H9 (cell line): ENCODE measurements at regions not wholly inside any gene's neighbourhood (a gene's known extent, or its start where the extent isn't known, plus 50 kb on each side); places are given as distances from the start of the nearest gene placed in this dataset.
A peak's percentile ranks its signal among the peaks of the same experiment; 100 is the strongest.

ENCODE experiments used
- DNase-seq: peaks from one replicate; pipeline ENCODE4 v3.0.0-alpha.2; 2017
- H2AFZ ChIP-seq: one replicate; pipeline ENCODE4 v1.6.1; 2013; ENCODE audit warnings: mild to moderate bottlenecking, low read length, control low read depth, moderate library complexity
- H2AK5ac ChIP-seq: 2 replicates; pipeline ENCODE4 v1.6.1; 2013; ENCODE audit warnings: low read length, control low read depth, mixed read lengths; ENCODE audit not compliant: insufficient read length
- H2BK120ac ChIP-seq: one replicate; pipeline ENCODE4 v1.6.1; 2013; ENCODE audit warnings: low read depth, mild to moderate bottlenecking, low read length, control low read depth, inconsistent platforms; ENCODE audit not compliant: poor library complexity, severe bottlenecking
- H2BK12ac ChIP-seq: 2 replicates; pipeline ENCODE4 v1.6.1; 2013; ENCODE audit warnings: low read length, control low read depth, mixed read lengths, low read depth; ENCODE audit not compliant: insufficient read length
- H2BK15ac ChIP-seq: 2 replicates; pipeline ENCODE4 v1.6.1; 2013; ENCODE audit warnings: low read depth, low read length, control low read depth
- H2BK20ac ChIP-seq: one replicate; pipeline ENCODE4 v1.6.1; 2013; ENCODE audit warnings: low read depth, mild to moderate bottlenecking, low read length, control low read depth, inconsistent platforms; ENCODE audit not compliant: poor library complexity, severe bottlenecking
- H2BK5ac ChIP-seq: 2 replicates; pipeline ENCODE4 v1.6.1; 2013; ENCODE audit warnings: low read length, control low read depth, mixed read lengths; ENCODE audit not compliant: insufficient read length
- H3K14ac ChIP-seq: 2 replicates; pipeline ENCODE4 v1.6.1; 2013; ENCODE audit warnings: low read length, control low read depth; ENCODE audit not compliant: insufficient read depth
- H3K18ac ChIP-seq: 2 replicates; pipeline ENCODE4 v1.6.1; 2013; ENCODE audit warnings: low read depth, mild to moderate bottlenecking, mixed read lengths, low read length, control low read depth; ENCODE audit not compliant: insufficient read length
- H3K23ac ChIP-seq: 2 replicates; pipeline ENCODE4 v1.6.1; 2013; ENCODE audit warnings: low read length, control low read depth, mixed read lengths, low read depth; ENCODE audit not compliant: insufficient read length
- H3K23me2 ChIP-seq: 2 replicates; pipeline ENCODE4 v1.6.1; 2013; ENCODE audit warnings: low read depth, mild to moderate bottlenecking, mixed read lengths, low read length, control low read depth; ENCODE audit not compliant: insufficient read length, poor library complexity, severe bottlenecking
- H3K27ac ChIP-seq: 2 replicates; pipeline ENCODE4 v1.5.1; 2013; ENCODE audit warnings: low read length, control low read depth, mixed read lengths, low read depth; ENCODE audit not compliant: insufficient read length
- H3K27me3 ChIP-seq: 2 replicates; pipeline ENCODE4 v1.6.1; 2013; ENCODE audit warnings: low read length, control low read depth, inconsistent platforms; ENCODE audit not compliant: insufficient read depth
- H3K4ac ChIP-seq: 2 replicates; pipeline ENCODE4 v1.6.1; 2013; ENCODE audit warnings: low read depth, mild to moderate bottlenecking, control low read depth, inconsistent platforms, low read length, moderate library complexity
- H3K4me1 ChIP-seq: 2 replicates; pipeline ENCODE4 v1.6.1; 2013; ENCODE audit warnings: low read length, control low read depth, inconsistent platforms; ENCODE audit not compliant: insufficient read depth
- H3K4me2 ChIP-seq: 2 replicates; pipeline ENCODE4 v1.6.1; 2013; ENCODE audit warnings: low read length, control low read depth, mixed read lengths; ENCODE audit not compliant: insufficient read length, insufficient read depth
- H3K56ac ChIP-seq: 2 replicates; pipeline ENCODE4 v1.6.1; 2013; ENCODE audit warnings: low read depth, mild to moderate bottlenecking, mixed read lengths, low read length, control low read depth; ENCODE audit not compliant: insufficient read length
- H3K79me1 ChIP-seq: 2 replicates; pipeline ENCODE4 v1.6.1; 2013; ENCODE audit warnings: low read depth, mild to moderate bottlenecking, moderate library complexity, low read length, control low read depth, inconsistent platforms; ENCODE audit not compliant: insufficient read depth, poor library complexity, severe bottlenecking
- H3K79me2 ChIP-seq: 2 replicates; pipeline ENCODE4 v1.6.1; 2013; ENCODE audit warnings: low read length, control low read depth, inconsistent platforms; ENCODE audit not compliant: insufficient read depth
- H3K9ac ChIP-seq: 2 replicates; pipeline ENCODE4 v1.6.1; 2013; ENCODE audit warnings: low read length, control low read depth, mixed read lengths; ENCODE audit not compliant: insufficient read length; ENCODE audit errors: extremely low read depth
- H3K9me3 ChIP-seq: one replicate; pipeline ENCODE4 v1.6.1; 2013; ENCODE audit warnings: low read depth, low read length, inconsistent platforms; ENCODE audit not compliant: control insufficient read depth
- H3T11ph ChIP-seq: one replicate; pipeline ENCODE4 v1.6.1; 2013; ENCODE audit warnings: mild to moderate bottlenecking, low read length, control low read depth, inconsistent platforms
- H4K20me1 ChIP-seq: one replicate; pipeline ENCODE4 v1.6.1; 2013; ENCODE audit not compliant: control insufficient read depth, insufficient read length, insufficient read depth
- H4K5ac ChIP-seq: 2 replicates; pipeline ENCODE4 v1.6.1; 2013; ENCODE audit warnings: low read depth, mild to moderate bottlenecking, mixed read lengths, low read length, control low read depth; ENCODE audit not compliant: insufficient read length
- H4K8ac ChIP-seq: replicated peaks from 2 replicates; pipeline ENCODE4 v1.6.1; 2013; ENCODE audit warnings: low read length, control low read depth, mixed read lengths, low read depth; ENCODE audit not compliant: insufficient read length
- H4K91ac ChIP-seq: 2 replicates; pipeline ENCODE4 v1.6.1; 2013; ENCODE audit warnings: low read depth, mild to moderate bottlenecking, moderate library complexity, mixed read lengths, low read length, control low read depth; ENCODE audit not compliant: insufficient read length
- H3K27ac Mint-ChIP-seq, 3 experiments: 2 replicates in 2 of 3; 3 replicates in 1 of 3; pipeline ENCODE4 v1.8.0; 2020 to 2021; ENCODE audit warnings: mixed read lengths in 3 of 3, mild to moderate bottlenecking in 1 of 3, moderate library complexity in 1 of 3
- H3K27me3 Mint-ChIP-seq: 2 replicates; pipeline ENCODE4 v1.8.0; 2021; ENCODE audit warnings: low read depth, mild to moderate bottlenecking, moderate library complexity, mixed read lengths
- H3K36me3 Mint-ChIP-seq, 3 experiments: 2 replicates in 2 of 3; 3 replicates in 1 of 3; pipeline ENCODE4 v1.8.0; 2020 to 2021; ENCODE audit warnings: low read depth in 3 of 3, mixed read lengths in 3 of 3; ENCODE audit not compliant: insufficient read depth in 1 of 3
- H3K4me1 Mint-ChIP-seq, 2 experiments: 2 replicates each; pipeline ENCODE4 v1.8.0; 2020; ENCODE audit warnings: mixed read lengths in 2 of 2
- H3K4me3 Mint-ChIP-seq, 2 experiments: 2 replicates in 1 of 2; 3 replicates in 1 of 2; pipeline ENCODE4 v1.8.0; 2020 to 2021; ENCODE audit warnings: mild to moderate bottlenecking in 2 of 2, mixed read lengths in 2 of 2, moderate library complexity in 1 of 2
- H3K9me3 Mint-ChIP-seq, 2 experiments: 2 replicates in 1 of 2; 3 replicates in 1 of 2; pipeline ENCODE4 v1.8.0; 2020; ENCODE audit warnings: mild to moderate bottlenecking in 2 of 2, mixed read lengths in 2 of 2, moderate library complexity in 1 of 2
- WGBS: extraction: QIAGEN DNeasy Blood & Tissue Kit; methylation state at CpG from one replicate; pipeline ENCODE4 v1.1.7; 2013; ENCODE audit warnings: missing lambda C conversion rate, low lambda C conversion rate, mixed read lengths; ENCODE audit not compliant: insufficient read length; ENCODE audit errors: extremely low coverage; 5-methylcytosine and 5-hydroxymethylcytosine counted together
- TF ChIP-seq, protein P1 (sequence below): fragments of 200-600 bp; sonication (generic); conservative IDR thresholded peaks from 3 replicates; pipeline ENCODE4 v1.8.0; 2021; ENCODE audit warnings: antibody characterized with exemption, mild to moderate bottlenecking

DNA sequence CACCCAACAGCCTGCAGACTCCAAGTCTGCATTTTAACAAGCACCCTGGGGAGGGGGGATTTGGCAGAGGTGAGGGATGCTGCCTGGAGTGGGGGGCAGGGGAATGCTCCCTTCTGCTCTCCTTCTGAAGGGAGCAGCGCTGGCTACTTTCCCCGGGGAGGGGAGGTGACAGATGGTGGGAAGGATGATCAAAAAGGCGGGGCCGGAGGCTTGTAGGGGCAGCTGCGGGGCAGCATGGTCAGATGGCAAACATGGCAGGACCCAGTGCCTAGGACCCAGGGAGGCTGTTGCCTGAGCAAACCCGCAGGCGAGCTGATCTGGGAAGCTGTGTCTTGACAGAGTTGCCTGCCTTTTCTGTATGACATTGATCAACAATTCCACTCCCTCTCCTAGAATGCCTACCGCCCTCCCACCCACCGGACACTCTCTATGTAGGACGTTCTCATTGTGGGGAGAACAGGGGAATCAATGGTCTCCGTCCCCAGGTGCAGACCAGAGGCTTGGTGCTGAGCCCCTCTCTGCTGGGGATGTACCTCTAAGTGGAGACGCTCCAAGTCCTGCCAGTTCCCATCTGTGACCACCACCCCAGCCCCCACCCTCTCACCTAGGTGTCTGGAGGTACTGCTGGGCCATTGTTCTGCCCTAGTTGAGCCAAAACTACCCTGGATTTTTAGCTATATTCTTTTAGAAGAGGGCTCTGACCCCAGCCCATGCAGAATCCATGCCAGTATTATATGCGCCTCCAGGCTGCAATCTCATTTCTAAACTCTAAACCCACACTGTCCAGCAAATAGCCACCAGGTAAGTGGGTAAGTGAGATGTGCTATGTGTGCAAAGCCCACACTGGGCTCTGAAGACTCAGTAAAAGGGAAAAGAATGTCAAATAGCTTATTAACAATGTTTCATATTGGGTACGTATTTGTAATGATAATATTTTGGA is 89.7 kb upstream of the SEC11C start:
- Mint-ChIP-seq H3K4me1 (peaks cover 31 to 36% of the 10 kb centered on the region in 2 experiments), H3K4me3 (peak overlapping the region in 1 of 2 experiments; percentile 55; a peak in 2 of 5 replicates), H3K36me3 (no peaks in the 10 kb centered on the region; a peak in 1 of 7 replicates), H3K27ac (peak overlapping the region in 1 of 3 experiments; percentile 42; a peak in 1 of 7 replicates), H3K27me3 (peaks cover 1% of the 10 kb centered on the region; the same call in 1 of the 2 replicates), H3K9me3 (no peaks in the 10 kb centered on the region; a peak in 1 of 5 replicates)
- Histone ChIP-seq H3K23me2 (no peaks in the 10 kb centered on the region), H3K4ac (no peak overlapping the region), H4K20me1 (no peaks in the 10 kb centered on the region), H3K27ac (no peak overlapping the region), H3K79me1 (no peaks in the 10 kb centered on the region), H3K27me3 (no peaks in the 10 kb centered on the region), H2BK120ac (no peak overlapping the region), H2BK12ac (no peak overlapping the region), H4K91ac (no peak overlapping the region), H4K5ac (no peak overlapping the region), H3K56ac (no peak overlapping the region), H3K14ac (no peak overlapping the region), H3T11ph (no peak overlapping the region), H3K18ac (no peak overlapping the region), H3K79me2 (no peaks in the 10 kb centered on the region), H2BK15ac (no peak overlapping the region), H3K9me3 (no peaks in the 10 kb centered on the region), H3K4me2 (no peak overlapping the region), H3K23ac (no peak overlapping the region), H2BK5ac (no peak overlapping the region), H3K9ac (no peak overlapping the region), H2BK20ac (no peak overlapping the region), H2AK5ac (no peak overlapping the region), H4K8ac (no peak overlapping the region), H3K4me1 (peaks cover 2% of the 10 kb centered on the region; the same call in 1 of the 2 replicates), H2AFZ (no peak overlapping the region)
- no peak for DNase-seq
- no CpG with 5 or more reads among the region's 14 CpGs for WGBS
- TF ChIP-seq, protein P1, sequence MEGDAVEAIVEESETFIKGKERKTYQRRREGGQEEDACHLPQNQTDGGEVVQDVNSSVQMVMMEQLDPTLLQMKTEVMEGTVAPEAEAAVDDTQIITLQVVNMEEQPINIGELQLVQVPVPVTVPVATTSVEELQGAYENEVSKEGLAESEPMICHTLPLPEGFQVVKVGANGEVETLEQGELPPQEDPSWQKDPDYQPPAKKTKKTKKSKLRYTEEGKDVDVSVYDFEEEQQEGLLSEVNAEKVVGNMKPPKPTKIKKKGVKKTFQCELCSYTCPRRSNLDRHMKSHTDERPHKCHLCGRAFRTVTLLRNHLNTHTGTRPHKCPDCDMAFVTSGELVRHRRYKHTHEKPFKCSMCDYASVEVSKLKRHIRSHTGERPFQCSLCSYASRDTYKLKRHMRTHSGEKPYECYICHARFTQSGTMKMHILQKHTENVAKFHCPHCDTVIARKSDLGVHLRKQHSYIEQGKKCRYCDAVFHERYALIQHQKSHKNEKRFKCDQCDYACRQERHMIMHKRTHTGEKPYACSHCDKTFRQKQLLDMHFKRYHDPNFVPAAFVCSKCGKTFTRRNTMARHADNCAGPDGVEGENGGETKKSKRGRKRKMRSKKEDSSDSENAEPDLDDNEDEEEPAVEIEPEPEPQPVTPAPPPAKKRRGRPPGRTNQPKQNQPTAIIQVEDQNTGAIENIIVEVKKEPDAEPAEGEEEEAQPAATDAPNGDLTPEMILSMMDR = no peak
